GM18867 (cell line): ENCODE measurements at regions not wholly inside any gene's neighbourhood (a gene's known extent, or its start where the extent isn't known, plus 50 kb on each side); places are given as distances from the start of the nearest gene placed in this dataset.

Experiments
- ATAC-seq: cut with Tn5 transposase; IDR thresholded peaks from one replicate; pipeline ENCODE4 v1.9.1; 2021; ENCODE audit warnings: mild to moderate bottlenecking, moderate library complexity; ENCODE audit not compliant: unreplicated experiment

DNA sequence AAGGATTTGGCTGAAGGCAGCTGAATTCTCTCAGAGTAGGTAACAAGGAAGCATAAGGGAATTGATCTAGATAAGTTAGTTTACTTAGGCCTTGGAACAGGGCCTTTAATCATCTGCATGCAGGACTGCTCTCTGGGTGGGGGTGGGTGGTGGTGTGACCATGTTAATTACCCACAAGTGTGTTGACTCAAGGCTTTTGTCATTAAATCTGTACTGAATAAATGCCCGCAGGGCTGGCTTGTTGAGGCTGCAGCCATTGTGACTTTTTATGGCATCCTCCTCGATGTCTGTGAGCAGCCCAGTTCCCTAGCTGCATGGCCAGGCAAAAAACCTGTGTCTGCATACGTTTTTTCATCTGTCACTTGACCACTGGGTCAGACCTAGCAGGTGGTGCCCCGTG is 63.5 kb upstream of the ASCC3 start:
- ATAC-seq, result no peak

DNA sequence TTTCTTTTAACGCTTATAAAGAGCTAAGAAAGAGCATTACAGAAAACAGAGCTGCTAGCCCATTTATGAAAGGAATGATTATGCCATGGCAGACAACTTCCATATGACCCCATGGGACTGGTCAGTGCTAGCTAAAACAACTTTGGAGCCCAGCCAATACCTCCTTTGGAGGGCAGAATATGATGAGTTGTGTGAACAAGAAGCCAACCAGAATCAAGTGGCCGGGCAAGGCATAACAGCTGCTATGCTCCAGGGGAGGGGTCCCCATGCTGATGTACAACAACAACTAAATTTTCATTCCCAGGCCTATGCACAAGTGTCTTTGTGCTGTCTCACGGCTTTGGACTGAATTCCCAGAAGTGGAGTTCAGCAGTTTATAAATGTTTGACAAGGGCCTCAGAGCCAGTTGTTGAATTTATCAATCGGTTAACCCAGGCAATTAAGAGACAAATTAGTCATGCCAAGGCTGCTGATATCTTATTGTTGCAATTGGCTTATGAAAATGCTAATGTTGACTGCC is 65.0 kb upstream of the ASCC3 start:
- no peak for ATAC-seq

DNA sequence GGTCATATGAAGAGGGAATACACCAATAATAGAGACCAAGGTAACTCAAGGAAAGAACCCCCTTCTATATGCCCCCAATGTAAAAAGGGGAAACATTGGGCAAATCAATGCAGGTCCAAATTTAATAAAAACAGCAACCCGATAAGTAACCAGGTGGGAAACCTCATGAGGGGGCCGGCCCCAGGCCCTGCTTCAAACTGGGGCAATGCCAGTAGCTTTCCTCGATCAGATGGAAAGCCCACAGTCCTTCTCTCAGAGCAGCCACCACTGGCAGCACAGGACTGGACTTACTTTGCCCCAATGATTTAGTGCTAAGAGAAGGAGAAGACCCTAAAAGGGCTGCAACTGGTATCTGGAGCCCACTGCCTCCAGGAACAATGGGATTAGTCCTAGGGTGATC is 65.6 kb upstream of the ASCC3 start:
- ATAC-seq, result no peak

DNA sequence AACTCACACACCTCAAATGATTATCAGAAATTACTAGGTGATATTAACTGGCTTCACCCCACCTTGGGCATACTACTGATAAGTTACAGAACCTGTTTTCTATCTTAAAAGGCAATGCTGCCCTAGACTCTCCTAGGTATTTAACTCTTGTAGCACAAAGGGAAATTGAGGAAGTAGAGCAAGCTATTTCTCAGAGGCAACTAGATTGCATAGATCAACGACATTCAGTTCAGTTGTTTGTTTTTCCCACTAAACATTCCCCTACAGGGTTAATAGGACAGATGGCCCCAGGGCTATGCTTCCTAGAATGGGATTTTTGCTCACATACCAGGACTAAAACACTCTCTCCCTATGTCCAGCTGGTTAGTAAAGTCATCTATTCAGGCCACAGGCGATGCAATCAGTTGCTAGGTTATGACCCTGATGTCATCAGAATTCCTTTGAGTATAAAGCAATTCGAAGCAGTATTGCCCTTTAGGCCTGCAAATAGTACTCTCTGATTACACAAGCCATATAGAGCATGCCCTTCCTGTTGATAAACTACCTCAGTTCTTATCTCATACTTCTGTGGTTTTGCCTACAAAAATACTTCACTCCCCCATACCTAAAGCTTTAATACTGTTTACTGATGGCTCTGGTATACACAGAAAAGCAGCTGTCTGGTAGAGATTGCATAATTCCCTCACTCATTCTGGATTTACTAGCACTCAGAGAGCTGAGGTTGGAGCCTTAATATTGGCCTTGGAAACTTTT is 67.4 kb upstream of the ASCC3 start:
- no peak for ATAC-seq

DNA sequence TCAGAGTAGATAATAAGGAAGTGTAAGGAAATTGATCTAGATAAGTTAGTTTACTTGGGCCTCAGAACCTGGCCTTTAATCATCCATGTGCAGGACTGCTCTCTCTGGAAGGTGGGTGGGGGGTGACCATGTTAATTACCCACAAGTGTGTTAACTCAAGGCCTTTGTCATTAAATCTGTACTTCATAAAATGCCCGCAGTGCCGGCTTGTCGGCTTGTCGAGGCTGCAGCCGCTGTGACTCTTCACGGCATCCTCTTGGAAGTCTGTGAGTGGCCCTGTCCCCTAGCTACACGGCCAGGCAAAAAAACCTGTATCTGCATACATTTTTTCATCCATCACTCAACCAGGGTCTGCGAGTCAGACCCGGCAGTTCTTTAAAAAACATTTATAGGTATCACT is 70.9 kb upstream of the ASCC3 start:
- no peak for ATAC-seq

DNA sequence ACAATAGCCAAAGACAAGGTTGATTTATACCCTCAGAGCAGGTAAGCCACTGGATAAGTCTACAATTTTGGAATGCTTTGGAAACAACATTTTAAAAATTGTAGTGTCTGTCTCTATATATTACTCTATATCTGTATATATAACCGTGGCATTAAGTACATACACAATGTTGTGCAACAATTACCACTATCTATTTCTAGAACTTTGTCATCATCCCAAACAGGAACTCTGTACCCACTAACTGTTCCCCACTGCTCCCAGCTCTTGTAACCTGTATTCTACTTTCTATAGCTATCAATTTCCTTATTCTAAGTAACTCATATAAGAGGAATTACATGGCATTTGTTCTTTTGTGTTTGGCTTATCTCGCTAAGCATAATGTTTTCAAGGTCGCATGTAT is 78.2 kb upstream of the ASCC3 start:
- ATAC-seq, result no peak

DNA sequence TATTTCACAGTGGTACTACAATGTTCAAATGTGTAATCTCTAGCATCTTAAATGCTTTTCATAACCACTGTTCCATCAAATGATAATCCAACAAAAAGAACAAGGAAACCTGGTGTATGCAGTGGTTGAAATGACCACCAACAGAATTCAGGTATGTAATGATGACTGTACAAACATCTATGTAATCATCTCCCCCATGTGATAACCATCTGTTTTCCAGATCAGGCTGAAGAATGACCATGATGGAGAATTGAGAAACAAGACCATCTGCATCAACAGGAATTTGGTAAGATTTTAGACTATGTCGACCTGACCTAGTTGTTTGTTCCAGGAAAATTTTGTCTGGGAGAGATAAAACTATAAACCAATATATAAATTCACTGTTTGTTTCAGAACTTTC is 81.3 kb upstream of the ASCC3 start:
- ATAC-seq, result no peak

DNA sequence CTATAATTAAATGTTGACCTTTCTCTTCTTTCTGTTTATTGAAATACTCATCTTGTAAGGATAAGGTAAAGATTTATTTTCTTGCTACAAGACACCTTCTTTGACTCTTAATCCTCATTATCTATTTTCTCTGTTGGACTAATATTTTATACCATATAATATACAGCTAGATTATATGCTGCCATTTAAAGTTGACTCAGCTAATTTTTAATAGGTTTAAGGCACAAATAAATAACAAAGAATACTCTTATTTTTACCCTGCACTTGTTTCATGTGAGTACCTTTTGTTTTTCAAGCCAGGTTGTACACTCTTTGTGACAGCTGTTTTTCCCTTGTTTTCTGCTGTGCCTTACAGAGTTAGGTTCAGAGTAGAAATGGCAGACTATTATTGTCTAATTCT is 83.9 kb upstream of the ASCC3 start:
- ATAC-seq, result no peak

DNA sequence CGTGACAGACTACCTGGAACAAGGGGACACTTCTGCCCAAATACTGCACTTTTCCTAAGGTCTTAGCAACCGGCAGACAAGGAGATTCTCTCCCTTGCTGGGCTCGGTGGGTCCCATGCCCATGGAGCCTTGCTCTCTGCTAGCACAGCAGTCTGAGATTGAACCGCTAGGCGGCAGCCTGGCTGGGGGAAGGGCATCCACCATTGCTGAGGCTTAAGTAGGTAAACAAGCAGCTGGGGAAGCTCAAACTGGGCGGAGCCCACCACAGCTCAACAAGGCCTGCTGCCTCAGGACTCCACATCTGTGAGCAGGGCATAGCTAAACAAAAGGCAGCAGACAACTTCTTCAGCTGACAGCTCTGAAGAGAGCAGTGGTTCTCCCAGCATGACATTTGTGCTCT is 87.8 kb upstream of the ASCC3 start:
- ATAC-seq, result no peak

DNA sequence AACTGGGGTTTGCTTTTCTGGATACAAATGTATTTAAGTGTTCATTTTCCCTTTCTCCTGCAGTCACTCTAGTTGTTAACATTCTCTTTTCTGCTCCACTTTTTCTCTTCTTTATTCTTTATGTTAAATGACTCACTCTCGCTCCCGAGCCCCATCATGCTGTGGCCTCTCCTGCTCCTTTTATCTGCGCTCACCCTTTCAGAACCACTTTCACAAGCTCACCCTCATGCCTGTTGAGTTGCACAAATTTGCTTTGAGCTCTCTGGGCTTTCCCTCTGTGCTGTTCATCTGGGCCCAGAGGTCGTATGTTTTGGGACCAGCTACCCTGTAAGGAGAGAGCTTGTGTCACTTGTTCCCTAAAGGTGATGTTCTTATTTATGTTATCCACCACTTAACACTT is 98.1 kb upstream of the ASCC3 start:
- no peak for ATAC-seq

DNA sequence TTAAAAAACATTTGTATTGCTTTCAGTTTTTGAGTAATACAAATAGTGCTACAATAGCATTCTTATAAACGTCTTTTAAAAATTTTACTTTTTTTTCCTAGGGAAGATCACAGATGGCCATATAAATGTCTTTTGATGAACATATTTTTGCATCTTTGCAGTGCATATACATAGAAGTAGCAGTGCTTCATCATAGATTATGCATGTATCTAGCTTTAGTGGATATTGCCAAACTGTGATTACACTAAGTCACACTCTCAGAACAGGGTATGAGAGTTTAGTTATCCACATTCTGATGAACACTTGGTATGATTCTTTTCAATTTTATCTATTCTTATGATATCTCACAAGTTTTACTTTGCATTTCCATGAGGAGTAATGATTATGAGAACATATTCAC is 99.8 kb upstream of the ASCC3 start:
- ATAC-seq, result no peak

DNA sequence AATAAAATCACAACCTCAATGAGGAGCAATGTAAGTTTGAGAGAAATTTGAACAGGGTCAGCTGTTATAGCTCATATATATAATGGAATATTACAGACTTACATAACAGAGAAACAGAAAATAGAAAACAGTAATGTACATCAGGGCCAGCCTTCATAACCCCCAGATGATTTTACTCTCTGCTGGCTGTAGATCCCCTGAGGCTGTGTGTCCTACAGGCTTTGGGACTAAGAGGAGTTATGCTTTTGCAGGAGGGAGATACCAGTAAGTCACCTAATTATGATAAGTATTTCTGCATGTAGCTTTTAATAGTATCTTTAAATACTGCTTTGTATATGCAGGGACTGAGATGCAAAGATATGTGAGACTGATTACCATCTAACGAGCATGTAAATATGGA is 105.8 kb upstream of the ASCC3 start:
- no peak for ATAC-seq

DNA sequence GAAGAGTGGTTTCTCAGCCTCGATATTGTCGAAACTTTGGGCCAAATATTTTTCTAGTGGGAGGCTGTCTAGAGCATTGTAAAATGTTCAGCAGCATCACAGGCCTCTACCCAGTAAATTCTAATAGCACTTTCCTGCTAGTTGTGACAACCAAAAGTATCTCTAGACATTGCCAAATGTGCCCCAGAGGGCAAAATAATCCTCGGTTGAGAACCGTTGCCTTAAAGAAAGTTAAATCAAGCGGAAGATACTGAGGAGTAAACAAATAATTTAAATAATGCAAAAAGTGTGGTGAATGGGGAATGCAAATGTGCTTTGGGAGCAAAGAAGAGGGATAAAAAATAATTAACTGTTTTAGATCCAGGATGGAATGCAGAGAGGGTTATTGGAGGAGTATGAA is 106.4 kb upstream of the ASCC3 start:
- no peak for ATAC-seq

DNA sequence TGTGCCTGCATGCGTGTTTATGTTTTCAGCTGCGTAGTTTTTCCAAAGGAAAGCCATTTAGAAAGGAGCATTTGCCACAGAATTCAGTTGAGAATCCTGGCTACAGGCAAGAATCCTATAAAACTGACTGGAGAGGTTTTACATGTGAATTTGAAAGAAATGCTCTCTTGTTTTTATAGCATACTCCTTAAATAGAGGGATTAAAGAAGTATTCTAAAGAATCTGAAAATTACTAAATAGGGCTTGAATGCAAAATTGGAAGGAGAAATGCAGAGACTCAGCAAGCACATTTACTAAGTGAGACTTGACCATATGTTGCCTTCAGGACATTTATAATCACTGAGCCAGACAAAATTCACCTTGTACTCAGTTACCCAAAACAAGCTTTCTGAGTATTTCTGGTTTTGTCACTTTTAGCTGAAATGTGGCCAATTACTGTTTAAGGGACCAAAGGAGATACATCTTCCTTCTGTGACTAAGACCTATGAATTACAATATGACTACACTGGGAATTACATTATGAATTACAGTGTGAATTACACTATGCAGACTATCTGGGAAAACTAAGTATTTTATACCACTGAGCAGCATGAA is 107.4 kb upstream of the ASCC3 start:
- ATAC-seq, result no peak

DNA sequence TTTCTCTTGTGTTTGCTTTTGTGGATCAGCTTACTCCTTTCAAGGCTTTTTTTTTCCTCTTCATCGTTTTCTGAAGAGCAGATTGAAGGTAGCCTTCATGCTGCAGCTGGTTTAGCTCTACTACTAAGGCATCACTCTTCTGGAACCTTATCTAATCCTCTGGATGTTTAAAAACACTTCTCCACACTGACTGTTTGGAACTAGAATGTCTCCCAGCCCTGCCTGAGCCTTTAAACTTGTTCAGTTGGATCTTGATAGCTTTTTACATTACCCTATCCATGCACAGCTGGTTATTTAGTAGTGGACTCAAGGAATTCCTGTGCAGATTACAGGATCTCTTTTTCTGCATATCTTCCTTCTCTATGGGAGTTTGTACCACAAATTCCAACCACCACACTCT is 108.9 kb upstream of the ASCC3 start:
- no peak for ATAC-seq

DNA sequence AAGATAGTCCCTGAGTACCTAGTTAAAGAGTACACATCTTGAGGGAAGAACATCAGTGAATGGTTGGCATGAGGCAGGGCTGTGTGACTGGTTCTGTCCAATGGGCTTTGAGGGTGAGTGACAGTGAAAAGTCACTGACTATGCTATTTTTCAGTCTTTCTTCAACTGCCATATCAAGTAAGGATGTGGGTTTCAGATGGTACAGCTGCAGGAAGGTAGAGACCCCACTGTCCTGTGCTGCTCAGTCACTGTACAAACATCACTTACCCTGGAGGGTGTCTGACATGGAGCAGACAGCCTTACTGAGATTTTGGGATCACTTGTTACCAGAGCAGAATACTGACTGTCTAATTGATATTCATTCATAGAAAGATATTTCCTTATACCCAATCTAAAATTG is 115.3 kb upstream of the ASCC3 start:
- ATAC-seq, result no peak

DNA sequence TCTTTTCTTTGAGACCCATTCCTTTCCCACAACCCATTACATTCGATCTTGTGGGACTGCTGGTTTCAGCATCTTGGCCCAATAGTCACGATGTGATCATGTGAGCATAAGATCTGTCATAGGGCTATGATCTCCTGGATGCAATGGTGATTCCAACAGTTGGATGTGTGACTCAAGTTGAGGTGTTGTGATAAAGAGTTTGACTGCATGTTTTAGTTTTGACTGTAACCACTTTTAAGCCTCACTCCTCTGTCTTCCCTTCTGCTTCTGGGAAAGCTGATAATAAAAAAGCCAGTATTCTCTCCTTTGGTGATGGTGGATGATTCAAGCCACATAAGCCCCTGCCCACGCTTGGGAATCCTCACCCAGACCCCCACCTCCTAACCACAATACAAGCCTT is 117.0 kb upstream of the ASCC3 start:
- no peak for ATAC-seq

DNA sequence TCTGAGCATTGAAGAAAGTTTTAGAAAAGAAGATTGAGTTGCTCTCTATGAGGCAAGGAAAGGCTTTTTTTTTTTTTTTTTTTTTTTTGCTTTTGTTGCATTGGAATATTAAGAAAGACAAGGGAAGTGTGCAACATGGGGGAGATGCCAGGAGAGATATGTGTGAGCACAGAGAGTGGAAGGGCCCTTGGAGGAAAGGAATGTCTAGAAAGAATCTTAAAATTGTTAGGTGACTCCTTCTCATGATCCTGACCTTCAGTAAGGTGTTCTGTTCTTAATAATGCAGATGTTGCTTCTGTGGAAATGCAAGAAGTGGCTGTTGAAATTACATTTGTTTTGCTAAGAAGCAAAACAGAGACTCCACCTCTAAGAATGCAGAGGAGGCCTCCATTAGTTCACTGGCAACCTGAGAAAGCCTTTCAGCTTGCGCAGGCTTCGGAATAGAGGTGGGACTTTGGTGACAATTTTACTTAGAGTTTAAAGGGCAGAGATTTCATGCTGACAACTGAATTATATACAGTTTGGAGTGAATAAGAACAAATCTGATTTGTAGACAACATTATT is 118.0 kb upstream of the ASCC3 start:
- ATAC-seq, result no peak

DNA sequence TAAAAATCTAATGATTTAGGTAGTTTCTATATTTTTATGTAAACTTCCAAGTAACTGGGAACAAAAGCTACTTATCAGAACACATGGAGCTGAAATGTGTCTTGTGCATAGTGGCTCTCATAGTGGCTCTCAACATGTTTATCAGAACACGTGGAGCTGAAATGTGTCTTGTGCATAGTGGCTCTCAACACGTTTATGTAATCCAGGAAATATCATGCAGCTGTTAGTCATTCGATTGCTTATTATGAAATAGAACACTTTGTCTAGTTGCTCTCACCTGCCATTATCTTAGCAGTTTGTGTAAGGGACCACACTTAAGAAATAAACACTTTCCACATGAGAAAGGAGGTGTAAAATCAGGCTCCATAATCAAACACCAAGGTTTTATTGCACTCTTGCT is 119.2 kb upstream of the ASCC3 start:
- ATAC-seq, result no peak

DNA sequence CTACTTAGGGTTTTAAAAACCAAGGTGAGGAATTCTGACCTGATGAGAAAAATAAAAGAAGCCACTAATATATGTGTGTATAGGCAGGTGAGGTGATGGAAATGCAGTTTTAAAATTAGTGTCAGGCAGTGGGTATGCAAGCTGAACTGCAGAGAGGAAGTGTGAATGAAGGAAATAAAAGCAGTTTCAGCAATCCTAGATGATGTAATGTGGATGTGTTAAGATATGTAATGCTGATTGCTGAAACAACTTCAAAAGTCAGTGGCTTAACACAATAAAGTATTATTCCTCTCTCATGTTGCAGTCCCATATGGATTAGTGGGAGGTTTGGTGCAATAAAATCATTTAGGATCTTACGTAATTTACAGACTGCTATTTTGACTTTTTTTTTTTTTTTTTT is 119.9 kb upstream of the ASCC3 start:
- no peak for ATAC-seq

DNA sequence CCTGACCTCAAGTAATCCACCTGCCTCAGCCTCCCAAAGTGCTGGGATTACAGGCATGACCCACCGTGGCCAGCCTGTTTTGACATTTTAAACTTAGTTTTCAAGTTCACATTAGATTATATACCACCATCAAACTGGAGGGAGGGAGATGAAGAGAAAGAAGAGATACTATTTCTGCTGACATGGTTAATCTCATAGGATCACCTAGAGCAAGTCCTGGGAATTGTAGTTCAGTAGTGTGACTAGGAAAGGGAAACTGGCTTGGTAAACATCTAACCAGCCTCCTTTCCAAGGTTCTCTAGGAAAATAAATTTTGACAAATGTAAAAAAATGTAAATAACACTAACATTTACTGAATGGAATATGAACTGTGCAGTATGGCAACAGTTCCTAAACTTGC is 120.5 kb upstream of the ASCC3 start:
- ATAC-seq, result no peak

DNA sequence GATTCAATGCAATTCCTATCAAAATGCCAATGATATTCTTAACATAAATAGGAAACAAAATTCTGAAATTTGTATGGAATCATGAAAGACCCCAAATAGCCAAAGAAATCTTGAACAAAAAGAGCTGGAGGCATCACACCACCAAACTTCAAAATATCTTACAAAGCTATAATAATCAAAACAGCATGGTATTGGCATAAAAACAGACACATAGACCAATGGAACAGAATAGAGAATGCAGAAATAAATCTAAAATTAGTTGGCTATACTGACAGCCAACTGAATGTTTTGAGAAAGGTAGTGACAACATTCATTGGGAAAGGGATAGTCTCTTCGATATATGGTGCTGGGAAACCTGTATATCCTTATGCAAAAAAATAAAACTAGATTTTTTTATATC is 121.9 kb upstream of the ASCC3 start:
- no peak for ATAC-seq

DNA sequence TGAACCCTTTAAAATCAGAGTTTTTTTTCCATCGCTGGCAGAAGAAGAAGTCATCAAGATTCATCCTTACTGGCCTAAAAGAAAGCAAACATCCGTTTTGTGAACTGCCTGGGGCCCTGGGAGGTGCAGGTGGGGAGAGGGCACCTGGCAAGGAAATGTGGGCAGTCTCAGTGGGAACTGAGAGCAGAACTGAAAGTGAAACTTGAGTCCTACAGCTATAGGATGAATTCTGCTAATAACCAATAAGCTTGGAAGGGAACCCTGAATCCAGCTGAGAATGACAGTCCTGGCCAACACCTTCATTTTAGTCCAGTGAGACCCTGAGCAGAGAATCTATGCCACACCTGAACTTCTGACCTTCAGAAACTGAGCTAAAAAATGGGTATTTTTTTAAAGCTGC is 130.1 kb upstream of the ASCC3 start:
- ATAC-seq, result peak; percentile 94
